GM12872 (cell line): ENCODE measurements at regions not wholly inside any gene's neighbourhood (a gene's known extent, or its start where the extent isn't known, plus 50 kb on each side); places are given as distances from the start of the nearest gene placed in this dataset.

ENCODE experiments used
- CTCF ChIP-seq: IDR thresholded peaks from 3 replicates; pipeline ENCODE4 v1.5.1; 2011; ENCODE audit warnings: low read depth, mild to moderate bottlenecking, low read length, moderate library complexity; ENCODE audit not compliant: insufficient read depth

GRCh38 chr2:77629539-77629938, 107.4 kb upstream of the LRRTM4 start:
- no peak for TF ChIP-seq CTCF

- no peak for TF ChIP-seq CTCF
These were observed 108.8 kb upstream of the LRRTM4 start for GRCh38 chr2:77631007-77631406.

- TF ChIP-seq CTCF = no peak
These were observed 111.4 kb upstream of the LRRTM4 start for GRCh38 chr2:77633601-77634000.

- TF ChIP-seq CTCF = no peak
These were observed 118.7 kb upstream of the LRRTM4 start for GRCh38 chr2:77640924-77641323.

- no peak for TF ChIP-seq CTCF
These were observed 120.2 kb upstream of the LRRTM4 start for GRCh38 chr2:77642339-77642738.

GRCh38 chr2:77649856-77650255, 127.7 kb upstream of the LRRTM4 start:
- TF ChIP-seq CTCF = no peak

GRCh38 chr2:77652499-77652898, 130.3 kb upstream of the LRRTM4 start:
- no peak for TF ChIP-seq CTCF

GRCh38 chr2:77664491-77664890, 142.3 kb upstream of the LRRTM4 start:
- TF ChIP-seq CTCF = no peak
